HepG2 (cell line): ENCODE measurements at regions not wholly inside any gene's neighbourhood (a gene's known extent, or its start where the extent isn't known, plus 50 kb on each side); places are given as distances from the start of the nearest gene placed in this dataset.

ENCODE experiments used
- ELF1 ChIP-seq: sonication (generic); formaldehyde crosslinking; IDR thresholded peaks from 2 replicates; pipeline ENCODE4 v1.4.0; 2020; ENCODE audit warnings: missing genetic modification reagents
- HOXA5 ChIP-seq: sonication (generic); formaldehyde crosslinking; IDR thresholded peaks from 2 replicates; pipeline ENCODE4 v1.4.0; 2020; ENCODE audit warnings: missing genetic modification reagents
- MIER3 ChIP-seq: IDR thresholded peaks from 2 replicates; pipeline ENCODE4 v1.6.1; 2016; ENCODE audit warnings: missing compliant biosample characterization, borderline replicate concordance
- POGZ ChIP-seq: sonication (generic); formaldehyde crosslinking; IDR thresholded peaks from 2 replicates; pipeline ENCODE4 v1.4.0; 2020; ENCODE audit warnings: mild to moderate bottlenecking, missing genetic modification reagents
- SAP130 ChIP-seq: IDR thresholded peaks from 2 replicates; pipeline ENCODE4 v1.6.1; 2016; ENCODE audit warnings: low read depth
- TFE3 ChIP-seq: IDR thresholded peaks from 2 replicates; pipeline ENCODE4 v1.6.1; 2016
- TP53 ChIP-seq: sonication (generic); formaldehyde crosslinking; conservative IDR thresholded peaks from 2 replicates; pipeline ENCODE4 v1.4.0; 2020; ENCODE audit warnings: missing genetic modification reagents
- ZNF10 ChIP-seq: sonication (generic); formaldehyde crosslinking; IDR thresholded peaks from 2 replicates; pipeline ENCODE4 v1.4.0; 2020; ENCODE audit warnings: mild to moderate bottlenecking, low read depth, missing genetic modification reagents, borderline replicate concordance
- ZNF224 ChIP-seq: sonication (generic); formaldehyde crosslinking; IDR thresholded peaks from 2 replicates; pipeline ENCODE4 v1.5.0; 2020; ENCODE audit warnings: mild to moderate bottlenecking, missing genetic modification reagents
- ZNF446 ChIP-seq: sonication (generic); formaldehyde crosslinking; IDR thresholded peaks from 2 replicates; pipeline ENCODE4 v1.5.0; 2020; ENCODE audit warnings: mild to moderate bottlenecking, missing genetic modification reagents
- ZNF687 ChIP-seq: sonication (generic); formaldehyde crosslinking; IDR thresholded peaks from 2 replicates; pipeline ENCODE4 v1.5.1; 2020; ENCODE audit warnings: mild to moderate bottlenecking, missing genetic modification reagents, moderate library complexity
- ZNF709 ChIP-seq: sonication (generic); formaldehyde crosslinking; IDR thresholded peaks from 2 replicates; pipeline ENCODE4 v1.5.0; 2020; ENCODE audit warnings: mild to moderate bottlenecking, missing genetic modification reagents
- TF ChIP-seq, protein P1 (sequence below), 2 experiments: sonication (generic) in 1 of 2; formaldehyde crosslinking in 1 of 2; IDR thresholded peaks; 2 replicates each; pipeline versions ENCODE4 v1.4.0 to v1.6.1; 2018 to 2020; ENCODE audit warnings: missing genetic modification reagents in 2 of 2, borderline replicate concordance in 1 of 2, low read depth in 1 of 2, mild to moderate bottlenecking in 1 of 2, missing biosample characterization in 1 of 2
- TF ChIP-seq, protein P2 (sequence below): IDR thresholded peaks from 2 replicates; pipeline ENCODE4 v1.6.1; 2016; ENCODE audit warnings: missing biosample characterization, missing genetic modification reagents, low read depth
- TF ChIP-seq, protein P3 (sequence below): fragments of 450-650 bp; IDR thresholded peaks from 2 replicates; pipeline ENCODE4 v1.6.1; 2016
- TF ChIP-seq, protein P4 (sequence below): IDR thresholded peaks from 2 replicates; pipeline ENCODE4 v1.6.1; 2018; ENCODE audit warnings: missing genetic modification reagents, mild to moderate bottlenecking, missing compliant biosample characterization

- TF ChIP-seq, protein P1, sequence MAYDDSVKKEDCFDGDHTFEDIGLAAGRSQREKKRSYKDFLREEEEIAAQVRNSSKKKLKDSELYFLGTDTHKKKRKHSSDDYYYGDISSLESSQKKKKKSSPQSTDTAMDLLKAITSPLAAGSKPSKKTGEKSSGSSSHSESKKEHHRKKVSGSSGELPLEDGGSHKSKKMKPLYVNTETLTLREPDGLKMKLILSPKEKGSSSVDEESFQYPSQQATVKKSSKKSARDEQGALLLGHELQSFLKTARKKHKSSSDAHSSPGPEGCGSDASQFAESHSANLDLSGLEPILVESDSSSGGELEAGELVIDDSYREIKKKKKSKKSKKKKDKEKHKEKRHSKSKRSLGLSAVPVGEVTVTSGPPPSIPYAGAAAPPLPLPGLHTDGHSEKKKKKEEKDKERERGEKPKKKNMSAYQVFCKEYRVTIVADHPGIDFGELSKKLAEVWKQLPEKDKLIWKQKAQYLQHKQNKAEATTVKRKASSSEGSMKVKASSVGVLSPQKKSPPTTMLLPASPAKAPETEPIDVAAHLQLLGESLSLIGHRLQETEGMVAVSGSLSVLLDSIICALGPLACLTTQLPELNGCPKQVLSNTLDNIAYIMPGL (CRISPR knock-in tag; IDR thresholded peaks at IDR 0.05; ENCODE audit: borderline replicate concordance in 1 of 2, low read depth in 1 of 2): 0 out of 4 replicates have a peak, but pooled peaks of 1 of the 2 experiments have one; percentile 38
- TF ChIP-seq SAP130 (CRISPR knock-in tag): peak; percentile 83
- peak; percentile 99 for TF ChIP-seq ZNF687 (CRISPR knock-in tag)
- TF ChIP-seq HOXA5 (CRISPR knock-in tag): peak; percentile 79; the same call in 1 of the 2 replicates
- peak; percentile 47; the same call in 1 of the 2 replicates for TF ChIP-seq ELF1 (CRISPR knock-in tag)
- TF ChIP-seq POGZ (CRISPR knock-in tag): peak; percentile 53; the same call in 1 of the 2 replicates
- TF ChIP-seq, protein P2, sequence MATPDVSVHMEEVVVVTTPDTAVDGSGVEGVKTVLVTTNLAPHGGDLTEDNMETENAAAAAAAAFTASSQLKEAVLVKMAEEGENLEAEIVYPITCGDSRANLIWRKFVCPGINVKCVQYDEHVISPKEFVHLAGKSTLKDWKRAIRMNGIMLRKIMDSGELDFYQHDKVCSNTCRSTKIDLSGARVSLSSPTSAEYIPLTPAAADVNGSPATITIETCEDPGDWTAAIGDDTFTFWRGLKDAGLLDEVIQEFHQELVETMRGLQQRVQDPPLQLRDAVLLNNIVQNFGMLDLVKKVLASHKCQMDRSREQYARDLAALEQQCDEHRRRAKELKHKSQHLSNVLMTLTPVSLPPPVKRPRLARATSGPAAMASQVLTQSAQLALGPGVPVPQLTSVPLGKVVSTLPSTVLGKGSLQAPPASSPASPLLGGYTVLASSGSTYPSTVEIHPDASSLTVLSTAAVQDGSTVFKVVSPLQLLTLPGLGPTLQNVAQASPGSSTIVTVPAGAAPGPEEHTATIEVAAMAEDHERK: no peak
- peak; percentile 61; the same call in 1 of the 2 replicates for TF ChIP-seq ZNF709 (CRISPR knock-in tag)
- TF ChIP-seq, protein P3, sequence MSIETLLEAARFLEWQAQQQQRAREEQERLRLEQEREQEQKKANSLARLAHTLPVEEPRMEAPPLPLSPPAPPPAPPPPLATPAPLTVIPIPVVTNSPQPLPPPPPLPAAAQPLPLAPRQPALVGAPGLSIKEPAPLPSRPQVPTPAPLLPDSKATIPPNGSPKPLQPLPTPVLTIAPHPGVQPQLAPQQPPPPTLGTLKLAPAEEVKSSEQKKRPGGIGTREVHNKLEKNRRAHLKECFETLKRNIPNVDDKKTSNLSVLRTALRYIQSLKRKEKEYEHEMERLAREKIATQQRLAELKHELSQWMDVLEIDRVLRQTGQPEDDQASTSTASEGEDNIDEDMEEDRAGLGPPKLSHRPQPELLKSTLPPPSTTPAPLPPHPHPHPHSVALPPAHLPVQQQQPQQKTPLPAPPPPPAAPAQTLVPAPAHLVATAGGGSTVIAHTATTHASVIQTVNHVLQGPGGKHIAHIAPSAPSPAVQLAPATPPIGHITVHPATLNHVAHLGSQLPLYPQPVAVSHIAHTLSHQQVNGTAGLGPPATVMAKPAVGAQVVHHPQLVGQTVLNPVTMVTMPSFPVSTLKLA: peak; percentile 61
- TF ChIP-seq, protein P4, sequence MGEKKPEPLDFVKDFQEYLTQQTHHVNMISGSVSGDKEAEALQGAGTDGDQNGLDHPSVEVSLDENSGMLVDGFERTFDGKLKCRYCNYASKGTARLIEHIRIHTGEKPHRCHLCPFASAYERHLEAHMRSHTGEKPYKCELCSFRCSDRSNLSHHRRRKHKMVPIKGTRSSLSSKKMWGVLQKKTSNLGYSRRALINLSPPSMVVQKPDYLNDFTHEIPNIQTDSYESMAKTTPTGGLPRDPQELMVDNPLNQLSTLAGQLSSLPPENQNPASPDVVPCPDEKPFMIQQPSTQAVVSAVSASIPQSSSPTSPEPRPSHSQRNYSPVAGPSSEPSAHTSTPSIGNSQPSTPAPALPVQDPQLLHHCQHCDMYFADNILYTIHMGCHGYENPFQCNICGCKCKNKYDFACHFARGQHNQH (CRISPR knock-in tag): peak; percentile 83; the same call in 1 of the 2 replicates
- TF ChIP-seq TFE3 (CRISPR knock-in tag): peak; percentile 74
- peak; percentile 83; the same call in 1 of the 2 replicates for TF ChIP-seq MIER3 (CRISPR knock-in tag)
- TF ChIP-seq TP53 (CRISPR knock-in tag): 0 out of 2 replicates have a peak, but pooled peaks have one; percentile 50
- TF ChIP-seq ZNF446: no peak
- 0 out of 2 replicates have a peak, but pooled peaks have one; percentile 56 for TF ChIP-seq ZNF224 (CRISPR knock-in tag)
- no peak for TF ChIP-seq ZNF10 (CRISPR knock-in tag)
Measured at GRCh38 chr9:113650207-113651131, 186.9 kb downstream of the RGS3 start (continued).
